SHP77 (cell line): ENCODE measurements at regions not wholly inside any gene's neighbourhood (a gene's known extent, or its start where the extent isn't known, plus 50 kb on each side); places are given as distances from the start of the nearest gene placed in this dataset.

Experiments used
- DNase-seq, 2 experiments: peaks; one replicate each; lab custom pipeline; 2025; lab: John Stamatoyannopoulos, UW

DNA sequence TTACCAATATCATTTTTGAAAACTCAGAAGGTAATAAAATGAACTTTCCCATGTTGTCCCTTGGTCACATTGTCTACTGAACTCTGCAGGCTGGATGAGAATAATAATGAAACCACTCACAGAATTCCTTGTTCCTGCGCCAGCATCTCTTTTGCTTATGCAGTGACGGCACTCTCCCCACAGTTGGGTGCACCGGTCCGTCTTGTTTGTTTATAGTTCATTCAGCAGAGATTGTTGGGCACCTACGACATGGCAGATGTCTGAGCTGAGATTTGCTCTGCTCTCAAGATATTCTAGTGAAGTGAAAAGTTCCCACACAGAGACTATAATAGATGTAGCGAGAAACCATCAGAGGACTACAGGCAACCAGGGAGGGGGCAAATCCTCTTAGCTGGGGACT lies 375.7 kb upstream of the CDH11 start:
- no peak for DNase-seq

DNA sequence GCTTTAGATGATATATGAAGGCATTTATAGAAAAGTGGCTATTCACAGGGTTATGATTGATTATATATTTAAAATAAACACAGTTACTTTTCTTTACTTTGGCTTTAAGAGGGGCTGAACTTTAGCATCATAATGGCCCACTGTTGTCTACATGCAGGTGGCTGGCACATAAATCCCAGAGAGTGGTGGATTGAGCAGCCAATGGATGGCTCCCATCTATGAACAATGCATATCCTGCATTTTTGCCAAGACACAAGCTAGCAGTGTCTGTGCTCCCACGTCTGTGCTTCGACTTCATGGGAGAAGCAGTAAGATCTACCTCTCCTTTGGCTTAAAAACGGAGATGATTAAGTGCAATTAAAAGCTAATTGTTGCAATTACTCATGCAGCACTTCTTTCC lies 373.2 kb upstream of the CDH11 start:
- DNase-seq = no peak

DNA sequence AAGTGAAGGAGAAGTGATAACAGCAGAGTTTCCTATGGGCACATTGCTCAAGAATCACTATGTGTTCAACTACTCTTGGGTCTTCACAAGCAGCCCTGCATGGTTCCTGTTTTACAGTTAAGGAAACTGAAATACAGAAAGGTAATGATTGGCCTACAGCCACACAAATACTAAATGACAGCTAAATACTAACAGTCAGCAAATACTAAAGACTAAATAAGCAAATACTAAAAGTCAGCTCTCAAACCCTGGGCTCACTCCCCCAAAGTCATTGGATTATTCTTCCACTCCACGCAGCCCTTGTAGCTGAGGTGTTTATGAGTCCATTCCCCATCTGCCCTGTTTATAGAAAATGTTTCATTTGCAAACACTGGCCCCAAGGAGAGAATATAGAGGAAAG lies 372.7 kb upstream of the CDH11 start:
- DNase-seq = no peak

DNA sequence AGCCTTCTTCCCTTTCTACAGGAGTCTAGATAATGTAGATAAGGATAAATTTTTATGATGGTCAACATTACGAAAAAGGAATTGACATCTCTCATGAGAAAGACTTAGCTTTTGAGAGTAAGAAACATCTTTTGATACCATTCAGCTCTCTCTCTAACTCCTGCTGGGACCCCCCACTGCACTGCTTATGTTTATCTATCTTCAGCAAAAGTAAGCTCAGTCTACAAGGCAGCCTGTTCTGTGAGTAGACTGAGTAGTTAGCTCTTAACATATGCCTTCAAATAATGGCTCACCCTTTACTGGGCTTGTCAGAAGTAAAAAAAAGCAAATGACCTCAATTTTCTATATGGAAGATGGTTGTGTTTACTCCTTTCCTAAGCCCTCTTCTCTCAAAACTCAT lies 372.2 kb upstream of the CDH11 start:
- no peak for DNase-seq

DNA sequence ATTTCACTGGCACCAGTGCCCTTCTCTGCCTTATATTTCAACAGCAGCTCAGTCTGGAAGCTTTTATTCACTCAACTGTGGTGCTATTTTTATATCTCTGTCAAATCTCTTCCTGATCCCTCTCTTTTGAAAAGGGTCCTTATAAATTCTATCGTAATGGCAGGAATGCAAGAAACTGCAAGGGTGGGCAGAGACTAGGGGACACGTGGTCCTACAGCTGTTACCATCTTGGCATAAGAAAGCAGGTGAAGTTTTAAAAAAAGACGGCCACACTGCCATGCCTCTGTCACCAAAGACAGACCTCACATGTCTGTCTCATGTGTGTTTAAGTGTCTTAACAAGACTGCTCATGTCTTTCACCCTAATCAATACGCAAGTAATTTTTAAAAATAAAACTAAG lies 368.4 kb upstream of the CDH11 start:
- DNase-seq = no peak

DNA sequence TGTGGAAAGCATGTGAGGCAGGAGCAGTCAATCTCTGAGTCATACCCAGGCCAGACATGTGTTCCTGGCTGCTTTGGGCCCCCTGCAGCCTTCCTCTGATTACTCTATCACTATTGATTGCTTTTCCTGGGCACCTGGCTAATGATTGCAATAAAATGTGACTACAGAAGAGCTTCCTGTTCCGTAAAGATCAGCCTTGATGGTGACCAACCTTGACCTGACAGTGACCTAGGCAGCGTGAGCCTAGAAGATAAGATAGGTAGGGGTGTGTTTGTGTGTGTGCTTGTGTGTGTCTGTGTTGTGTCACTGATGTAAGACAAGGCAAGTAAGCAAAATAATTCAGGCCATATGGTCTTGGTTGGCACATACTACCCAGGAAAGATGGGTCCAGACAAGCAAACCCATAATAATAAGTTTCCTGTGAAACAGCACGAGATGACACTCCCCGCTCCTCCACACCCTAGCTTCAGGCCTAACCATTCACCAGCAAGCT lies 367.7 kb upstream of the CDH11 start:
- DNase-seq = no peak

DNA sequence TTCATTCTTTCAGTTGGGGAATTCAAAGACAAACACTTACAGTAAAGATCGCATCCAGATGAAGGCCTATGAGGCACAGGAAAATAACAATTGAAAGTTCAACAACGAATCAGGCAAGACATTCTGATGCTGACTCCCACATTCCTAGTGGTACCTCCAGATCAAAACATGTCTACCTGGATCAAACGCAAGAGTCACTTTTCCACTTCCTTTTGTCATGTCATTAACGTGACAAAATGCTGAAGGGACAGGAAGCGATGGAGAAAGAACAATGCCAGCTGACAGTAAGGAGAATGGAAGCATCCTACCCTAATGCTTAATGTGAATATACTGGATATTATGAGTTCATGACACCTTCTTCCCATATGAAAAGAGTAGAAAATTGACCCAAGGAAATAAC lies 365.4 kb upstream of the CDH11 start:
- DNase-seq = no peak

DNA sequence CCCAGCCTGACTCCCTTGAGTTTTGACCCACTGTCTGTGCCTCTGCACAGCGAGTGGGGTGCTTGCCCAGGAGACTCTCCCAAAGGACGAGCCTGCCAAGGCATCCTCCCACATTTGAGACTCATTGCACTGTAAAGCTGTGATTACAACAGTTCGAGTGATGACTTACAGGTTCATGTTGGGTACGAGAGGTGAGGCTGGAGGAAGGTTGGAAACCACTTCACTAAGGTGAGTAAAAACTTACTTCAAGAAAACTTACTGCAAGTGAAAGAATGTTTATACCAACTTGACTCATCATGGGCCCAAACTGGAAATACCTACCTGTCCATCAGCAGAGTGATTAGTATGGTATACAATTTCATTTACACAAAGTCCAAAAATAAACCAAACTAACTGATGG lies 360.1 kb upstream of the CDH11 start:
- DNase-seq = no peak

DNA sequence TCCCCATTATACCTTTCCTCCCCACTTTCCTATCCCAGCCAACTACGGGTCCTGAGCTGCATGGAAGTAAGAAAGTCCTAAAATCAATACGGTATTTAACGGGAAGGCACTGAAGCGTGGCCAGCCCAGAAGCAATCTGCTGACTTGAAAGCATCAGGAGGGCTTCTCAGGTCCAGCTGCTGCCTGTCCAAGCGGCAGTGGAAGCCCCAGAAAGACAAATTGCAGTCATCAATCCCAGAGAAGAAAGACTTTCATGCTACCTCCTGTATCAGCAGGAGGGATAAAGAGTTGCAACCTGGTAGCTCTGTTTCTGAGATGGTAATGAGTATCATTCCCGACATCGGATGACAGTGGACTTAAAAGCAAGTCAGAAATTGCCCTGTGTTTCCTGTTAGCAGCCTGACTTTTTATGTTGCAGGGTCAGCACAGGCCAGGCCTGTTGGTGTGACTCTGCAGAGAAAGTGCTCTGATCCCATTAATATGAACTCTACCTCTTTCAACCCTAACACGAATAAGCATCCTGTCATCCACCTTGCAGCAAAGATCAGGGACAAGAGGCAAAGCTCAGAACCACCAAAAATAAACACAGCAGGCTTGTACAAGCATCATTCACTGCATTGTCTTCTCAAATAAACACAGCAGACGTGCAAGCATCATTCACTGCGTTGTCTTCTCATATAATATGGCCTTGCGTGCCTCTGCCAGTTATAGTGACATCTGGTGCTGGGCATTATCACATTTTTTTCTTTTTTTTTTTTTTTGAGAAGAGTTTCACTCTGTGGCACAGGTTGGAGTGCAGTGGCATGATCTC lies 358.6 kb upstream of the CDH11 start:
- peak in 1 of 2 experiments; percentile 13 for DNase-seq

DNA sequence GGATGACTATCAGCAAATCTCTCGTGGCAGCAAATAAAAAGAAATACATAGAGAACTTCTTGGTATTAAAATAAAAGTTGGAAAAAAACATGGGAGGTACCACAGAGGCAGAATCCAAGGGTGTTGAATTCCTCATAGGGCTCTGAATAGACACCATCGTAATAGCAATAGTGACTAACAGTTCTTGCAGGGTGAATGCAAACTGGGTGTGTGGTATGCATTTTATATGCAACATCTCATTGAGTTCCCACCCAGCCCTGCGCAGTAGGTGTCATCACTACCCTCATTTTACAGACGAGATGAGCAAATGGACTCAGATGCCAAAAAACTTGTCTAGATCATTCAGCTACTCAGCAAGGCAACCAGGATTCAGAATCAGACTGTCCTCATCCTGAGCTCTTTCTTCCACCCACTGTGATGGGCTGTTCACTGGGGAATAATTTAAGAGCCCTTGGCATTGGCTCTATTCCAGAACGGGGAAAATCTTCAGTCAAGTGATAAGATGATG lies 354.6 kb upstream of the CDH11 start:
- no peak for DNase-seq

DNA sequence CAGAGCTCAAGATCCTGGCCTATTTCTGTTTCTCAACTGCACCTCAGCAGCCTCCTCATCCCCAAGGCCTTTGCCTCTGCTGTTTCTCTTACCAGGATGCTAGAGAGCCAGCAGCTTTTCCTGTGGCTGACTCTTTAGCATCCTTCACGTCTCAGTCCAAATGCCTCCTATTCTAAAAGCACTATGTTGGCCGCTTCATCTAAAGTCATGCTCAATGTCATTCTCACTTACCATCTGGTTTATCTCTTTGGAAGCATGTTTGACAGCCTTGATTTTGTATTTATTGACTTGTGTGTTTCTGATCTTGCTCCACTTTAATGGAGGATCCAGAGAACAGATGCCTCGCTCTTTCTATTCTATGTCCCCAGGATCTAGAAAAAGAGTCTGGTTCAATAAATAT lies 351.8 kb upstream of the CDH11 start:
- DNase-seq = no peak

DNA sequence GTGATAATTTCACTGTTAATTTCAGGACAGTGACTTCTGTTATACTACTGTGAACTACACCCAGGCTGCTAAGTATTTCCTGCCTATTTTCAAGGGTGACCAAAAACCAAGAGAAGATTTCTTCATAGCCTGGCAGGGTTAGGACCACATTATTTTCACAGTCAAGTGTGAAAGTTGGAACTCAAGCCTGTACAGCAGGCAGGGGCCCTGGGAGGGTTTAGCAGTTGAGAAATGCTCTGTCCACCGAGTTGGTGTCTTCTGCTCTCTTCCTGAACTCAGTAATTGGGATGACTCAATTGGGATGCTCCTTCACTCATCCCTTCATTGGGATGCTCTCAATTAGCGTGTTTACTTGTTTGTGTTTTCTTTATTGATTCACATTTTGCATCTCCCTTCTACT lies 347.3 kb upstream of the CDH11 start:
- no peak for DNase-seq

DNA sequence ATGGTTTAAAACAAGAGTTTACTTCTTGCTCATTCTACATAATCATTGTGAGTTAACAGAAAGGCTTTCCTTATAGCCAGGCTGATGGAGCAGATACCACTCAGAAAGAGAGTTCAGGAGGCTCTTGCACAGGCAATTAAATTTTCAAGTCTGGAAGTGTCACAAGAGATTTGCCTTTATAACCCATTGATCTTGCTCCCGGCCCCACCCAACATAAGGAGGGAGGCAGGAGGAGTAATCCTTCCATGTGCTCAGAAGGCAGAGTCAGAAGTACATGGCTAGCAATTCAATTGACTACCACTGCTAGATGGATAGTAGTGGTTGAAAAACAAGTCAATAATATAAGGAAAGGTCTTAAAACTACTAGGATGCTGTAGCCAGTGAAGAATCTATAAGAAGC lies 346.3 kb upstream of the CDH11 start:
- DNase-seq = no peak

DNA sequence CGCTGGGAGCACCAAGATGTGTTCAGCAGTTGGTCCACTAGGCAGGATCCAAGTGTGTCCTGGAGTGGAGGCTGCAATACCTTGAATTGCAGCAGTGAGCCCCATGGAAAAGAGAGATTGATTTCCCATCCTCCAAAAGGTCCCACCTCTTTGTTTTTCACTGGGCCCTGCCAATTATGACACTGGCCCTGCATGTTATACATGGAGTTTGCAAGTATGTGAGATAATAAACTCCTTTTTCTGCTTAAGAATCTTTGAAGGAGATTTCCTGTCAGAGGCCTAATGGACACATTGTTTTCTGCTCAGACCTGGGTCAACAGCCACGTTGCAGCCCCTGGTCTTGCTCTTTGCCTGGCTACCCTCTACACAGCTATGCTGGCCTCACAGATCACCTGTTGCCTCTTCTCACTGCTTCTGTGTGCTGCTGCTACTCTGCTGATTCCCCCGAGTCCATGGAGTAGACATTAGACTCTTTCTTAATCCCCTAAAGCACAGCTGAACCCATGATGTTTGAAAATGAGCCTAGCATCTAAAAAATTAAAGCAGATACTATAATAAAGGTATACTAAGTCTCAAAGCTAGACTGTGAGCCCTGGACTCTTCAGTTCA lies 341.9 kb upstream of the CDH11 start:
- no peak for DNase-seq

DNA sequence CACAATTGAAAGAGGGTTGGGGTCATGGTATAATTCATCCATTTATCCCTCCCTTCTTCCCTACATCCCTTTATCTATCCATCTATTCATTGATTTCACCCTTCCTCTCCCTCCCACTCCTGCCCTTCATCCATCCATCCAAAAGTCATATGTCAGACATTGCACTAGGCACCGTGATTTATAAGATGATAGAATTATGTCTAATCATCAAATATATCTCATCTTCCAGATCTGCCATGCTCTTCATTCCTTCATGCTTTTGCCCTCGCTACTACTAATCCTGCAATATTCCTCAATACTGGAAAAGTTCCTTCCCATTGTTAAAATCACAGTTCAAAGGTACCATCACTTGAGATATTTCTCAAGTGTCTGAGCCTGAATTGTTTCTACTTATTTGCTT lies 335.2 kb upstream of the CDH11 start:
- DNase-seq = no peak

DNA sequence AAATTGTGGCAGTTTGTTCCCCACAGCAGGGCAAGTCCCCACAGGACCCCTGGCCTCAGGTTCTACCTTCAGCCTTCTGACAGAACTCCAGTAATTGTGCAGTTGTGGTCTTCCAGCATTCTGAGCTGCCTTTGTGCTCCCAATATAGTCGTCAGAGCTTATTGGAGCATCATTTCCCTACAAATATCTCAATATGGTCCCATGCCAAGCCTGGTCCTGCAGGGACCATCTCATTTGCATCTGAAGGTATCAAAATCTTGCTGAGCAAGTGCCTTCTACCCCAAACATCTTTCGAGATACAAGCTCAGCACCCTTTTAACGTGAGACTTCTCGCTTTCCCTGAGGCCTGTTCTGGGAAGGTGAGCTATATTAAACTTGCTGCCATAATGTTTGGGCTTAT lies 333.9 kb upstream of the CDH11 start:
- DNase-seq = no peak

DNA sequence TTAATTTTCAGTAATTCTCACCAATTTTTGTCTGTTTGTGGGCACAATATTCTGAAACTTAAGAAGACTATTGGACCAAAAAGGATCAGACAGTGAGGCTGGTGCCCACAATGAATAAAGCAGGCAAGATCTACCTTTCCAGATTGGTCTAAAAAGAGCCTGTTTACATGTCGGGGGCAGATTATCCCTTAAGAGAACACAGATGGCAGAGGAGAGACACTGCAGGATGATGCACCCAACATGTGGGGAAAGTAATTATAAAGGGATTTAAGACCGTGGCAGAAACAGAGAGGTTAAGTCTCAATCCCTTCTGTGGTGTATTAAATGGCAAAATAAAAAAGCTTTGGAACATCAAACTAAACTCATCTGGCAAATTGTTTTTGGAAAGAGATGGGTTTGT lies 331.8 kb upstream of the CDH11 start:
- DNase-seq = no peak

DNA sequence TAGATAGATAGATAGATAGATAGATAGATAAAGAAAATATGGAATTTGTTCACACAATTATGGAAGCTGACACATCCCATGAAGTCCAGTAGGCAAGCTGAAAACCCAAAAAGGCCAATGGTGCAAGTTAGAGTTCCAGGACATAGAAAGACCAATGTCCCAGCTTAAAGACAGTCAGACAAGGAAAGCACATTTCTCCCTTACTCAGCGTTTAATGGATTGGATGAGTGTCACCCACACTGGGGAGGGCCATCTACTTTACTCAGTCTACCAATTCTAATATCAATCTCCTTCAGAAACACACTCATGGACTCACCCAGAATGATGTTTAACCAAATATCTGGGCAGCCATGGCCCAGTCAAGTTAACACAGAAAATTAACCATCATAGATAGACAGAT lies 327.7 kb upstream of the CDH11 start:
- DNase-seq = no peak

DNA sequence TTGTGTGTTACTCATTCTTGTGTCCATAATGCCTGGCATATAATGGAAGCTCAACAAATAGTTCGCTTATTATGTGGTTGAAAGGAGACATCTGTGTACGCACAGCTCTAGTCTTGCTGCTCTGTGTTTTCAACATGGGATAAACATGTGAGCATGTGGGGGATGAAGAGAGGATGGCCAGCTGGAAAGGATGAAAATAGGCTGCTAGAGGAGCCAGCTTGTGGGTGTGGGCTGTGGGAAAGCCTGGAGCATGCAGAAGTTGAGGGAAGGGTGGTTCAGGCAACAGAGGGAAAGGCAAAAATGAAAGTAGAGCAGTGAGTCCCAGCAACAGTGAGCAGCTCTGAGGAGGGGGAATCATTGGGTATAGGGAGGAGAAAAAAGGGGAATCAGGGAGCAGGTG lies 324.6 kb upstream of the CDH11 start:
- no peak for DNase-seq

DNA sequence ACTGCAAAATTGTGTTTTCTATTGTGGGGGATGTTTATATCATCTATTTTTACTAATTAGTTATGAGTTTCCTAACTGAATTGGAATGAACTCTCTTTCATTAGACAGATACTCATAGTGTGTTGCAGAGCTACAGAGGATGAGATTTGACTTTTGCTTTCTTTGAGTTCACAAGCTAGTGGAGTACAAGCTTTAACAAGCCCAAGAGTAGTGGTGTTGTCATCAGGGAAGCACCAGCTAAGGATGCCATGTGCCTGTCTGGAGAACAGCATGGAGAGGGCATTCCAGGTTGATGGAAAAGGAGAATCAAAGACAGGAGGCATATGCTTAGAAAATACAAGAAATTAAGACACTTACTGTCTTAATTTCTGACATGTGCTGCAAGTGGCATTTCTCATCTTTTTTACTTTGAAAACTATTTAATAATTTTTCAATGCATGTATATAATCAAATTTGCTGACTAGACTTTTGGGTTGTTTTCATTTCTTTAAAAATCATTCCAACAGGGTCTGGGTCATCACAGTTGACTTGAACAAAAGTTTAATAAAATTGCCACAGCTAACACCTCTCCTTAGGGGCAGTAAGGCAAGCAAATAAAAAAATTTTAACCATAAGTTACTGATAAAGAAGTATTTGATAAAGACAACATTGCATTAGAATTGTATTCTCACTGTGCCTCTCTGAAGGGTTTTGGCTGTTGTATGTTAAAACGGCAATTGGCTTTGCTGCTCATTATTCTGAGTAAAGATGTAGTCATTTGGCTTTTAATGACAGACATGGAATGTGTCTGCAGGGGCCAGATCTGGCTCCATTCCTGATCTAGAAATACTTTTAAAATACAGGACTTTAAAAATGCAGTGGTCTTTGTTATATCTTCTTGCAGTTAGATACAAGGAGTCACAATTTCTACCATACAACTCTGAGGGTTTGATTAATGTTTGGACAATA lies 323.7 kb upstream of the CDH11 start:
- DNase-seq = no peak

DNA sequence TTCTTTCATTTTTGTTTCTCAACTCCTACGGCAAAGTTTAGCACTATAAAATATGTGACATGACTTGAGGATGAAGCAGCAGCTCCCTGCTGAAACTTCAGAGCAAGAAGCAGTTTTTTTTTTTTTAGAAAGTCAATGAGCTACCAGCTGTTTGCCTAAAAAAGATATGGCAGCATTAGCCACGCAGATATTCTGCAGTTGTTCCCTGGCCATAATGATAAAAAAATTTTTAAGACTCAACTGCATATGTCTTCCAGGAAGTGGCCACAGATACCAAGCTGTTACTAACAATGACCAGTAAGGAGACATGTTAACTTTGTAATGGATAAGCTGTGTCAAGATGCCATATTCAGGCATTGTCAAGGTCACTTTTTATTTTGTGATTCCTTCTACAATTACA lies 319.6 kb upstream of the CDH11 start:
- no peak for DNase-seq

DNA sequence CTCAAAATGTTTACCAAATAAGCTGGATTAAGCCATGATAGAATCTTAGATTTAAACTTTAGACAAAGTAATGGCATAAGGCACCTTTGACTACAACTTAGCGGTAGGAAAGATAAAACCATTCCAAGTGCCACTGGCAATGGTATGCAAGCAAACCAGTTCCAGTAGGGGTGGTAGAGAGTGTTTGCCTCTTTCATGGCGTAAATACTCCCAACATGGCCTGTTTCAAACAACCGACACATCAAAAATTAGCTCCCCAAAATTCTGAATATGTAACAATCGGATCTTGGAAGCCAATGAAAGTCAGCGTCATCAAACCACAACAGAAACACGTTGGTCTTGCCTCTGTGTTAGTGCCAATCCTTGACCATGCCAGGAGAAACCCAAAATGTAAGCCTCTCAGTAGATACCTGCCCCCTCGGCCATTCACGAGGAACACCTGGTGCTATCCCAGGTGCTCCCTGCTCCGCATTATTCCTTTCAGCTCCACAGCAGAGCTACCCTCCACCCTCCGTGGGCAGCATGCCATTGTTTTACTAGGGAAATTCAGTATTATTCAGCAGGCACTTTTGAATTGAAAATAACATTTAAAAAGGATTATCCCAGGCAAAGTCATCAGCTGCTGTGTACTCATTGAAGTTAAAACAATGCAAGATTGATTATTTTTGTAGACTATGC lies 307.8 kb upstream of the CDH11 start:
- no peak for DNase-seq
